ENCODE measurements at regions not wholly inside any gene's neighbourhood (a gene's known extent, or its start where the extent isn't known, plus 50 kb on each side); places are given as distances from the start of the nearest gene placed in this dataset.

GRCh38 chr2:106041150-106041549 is 153.0 kb downstream of the UXS1 start:
- H3K4me3 ChIP-seq (ENCODE audit: control insufficient read depth, low read depth, low read length): no peak overlapping the region
- no peak for TF ChIP-seq CTCF (IDR thresholded peaks at IDR 0.05; ENCODE audit: control insufficient read depth, insufficient read depth, low read depth, low read length, missing control alignments)
- DNase-seq (ENCODE audit: low read depth): no peak

- DNase-seq (ENCODE audit: low read depth): no peak
- no peak for TF ChIP-seq CTCF (IDR thresholded peaks at IDR 0.05; ENCODE audit: control insufficient read depth, insufficient read depth, low read depth, low read length, missing control alignments)
These were observed 154.3 kb downstream of the UXS1 start for GRCh38 chr2:106039634-106040315.

GRCh38 chr2:106038601-106039375 is 155.3 kb downstream of the UXS1 start:
- no peak overlapping the region for H3K4me3 ChIP-seq (ENCODE audit: control insufficient read depth, low read depth, low read length)
- no peak for DNase-seq (ENCODE audit: low read depth)
- no peak for TF ChIP-seq CTCF (IDR thresholded peaks at IDR 0.05; ENCODE audit: control insufficient read depth, insufficient read depth, low read depth, low read length, missing control alignments)

More at GRCh38 chr2:106039634-106040315, 154.3 kb downstream of the UXS1 start:
- no peak overlapping the region for H3K4me3 ChIP-seq (ENCODE audit: control insufficient read depth, low read depth, low read length)

GRCh38 chr2:106037932-106038331 is 156.2 kb downstream of the UXS1 start:
- no peak for TF ChIP-seq CTCF (IDR thresholded peaks at IDR 0.05; ENCODE audit: control insufficient read depth, insufficient read depth, low read depth, low read length, missing control alignments)
- no peak overlapping the region for H3K4me3 ChIP-seq (ENCODE audit: control insufficient read depth, low read depth, low read length)
- no peak for DNase-seq (ENCODE audit: low read depth)

GRCh38 chr2:106037262-106037661 is 156.8 kb downstream of the UXS1 start:
- H3K4me3 ChIP-seq (ENCODE audit: control insufficient read depth, low read depth, low read length): no peak overlapping the region
- no peak for TF ChIP-seq CTCF (IDR thresholded peaks at IDR 0.05; ENCODE audit: control insufficient read depth, insufficient read depth, low read depth, low read length, missing control alignments)
- no peak for DNase-seq (ENCODE audit: low read depth)

- no peak for TF ChIP-seq CTCF (IDR thresholded peaks at IDR 0.05; ENCODE audit: control insufficient read depth, insufficient read depth, low read depth, low read length, missing control alignments)
- no peak for DNase-seq (ENCODE audit: low read depth)
- no peak overlapping the region for H3K4me3 ChIP-seq (ENCODE audit: control insufficient read depth, low read depth, low read length)
These were observed 159.8 kb downstream of the UXS1 start for GRCh38 chr2:106034325-106034724.
